ENCODE measurements at regions not wholly inside any gene's neighbourhood (a gene's known extent, or its start where the extent isn't known, plus 50 kb on each side); places are given as distances from the start of the nearest gene placed in this dataset.
"Not testable (repeated sequence)": the region's sequence is repeated elsewhere in the genome, so short reads cannot be mapped to it uniquely, and the experiment has no call there.

- in situ Hi-C loops (cut with HindIII; ENCODE audit: low pct_ligation_motif_present, low pct_unique_long_range_greater_than_20kb, low sequenced_read_pairs): no loop called here
- DNase-seq: peak; percentile 17
These were observed 72.2 kb downstream of the RIN2 start for GRCh38 chr20:19830211-19830785.

- in situ Hi-C loops (cut with HindIII; ENCODE audit: low pct_ligation_motif_present, low pct_unique_long_range_greater_than_20kb, low sequenced_read_pairs): no loop called here
- DNase-seq: no peak
These were observed 74.8 kb downstream of the RIN2 start for GRCh38 chr20:19832875-19833274.

- in situ Hi-C loops (cut with HindIII; ENCODE audit: low pct_ligation_motif_present, low pct_unique_long_range_greater_than_20kb, low sequenced_read_pairs): no loop called here
- DNase-seq: no peak
These were observed 75.3 kb downstream of the RIN2 start for GRCh38 chr20:19833395-19833794.

- DNase-seq: no peak
- in situ Hi-C loops (cut with HindIII; ENCODE audit: low pct_ligation_motif_present, low pct_unique_long_range_greater_than_20kb, low sequenced_read_pairs): no loop called here
These were observed 76.2 kb downstream of the RIN2 start for GRCh38 chr20:19834287-19834686.

- no peak for DNase-seq
- in situ Hi-C loops (cut with HindIII; ENCODE audit: low pct_ligation_motif_present, low pct_unique_long_range_greater_than_20kb, low sequenced_read_pairs): no loop called here
These were observed 76.7 kb downstream of the RIN2 start for GRCh38 chr20:19834783-19835182.

GRCh38 chr20:19835533-19836222 lies 77.6 kb downstream of the RIN2 start:
- DNase-seq: no peak
- in situ Hi-C loops (cut with HindIII; ENCODE audit: low pct_ligation_motif_present, low pct_unique_long_range_greater_than_20kb, low sequenced_read_pairs): no loop called here

- no peak for DNase-seq
These were observed 80.4 kb downstream of the RIN2 start for GRCh38 chr20:19838468-19838867.

GRCh38 chr20:19839053-19839452 lies 81.0 kb downstream of the RIN2 start:
- no peak for DNase-seq

More at GRCh38 chr20:19838468-19838867, 80.4 kb downstream of the RIN2 start:
- in situ Hi-C loops (cut with HindIII; ENCODE audit: low pct_ligation_motif_present, low pct_unique_long_range_greater_than_20kb, low sequenced_read_pairs): no loop called here

GRCh38 chr20:19840111-19840710 lies 82.2 kb downstream of the RIN2 start:
- no peak for DNase-seq
- in situ Hi-C loops (cut with HindIII; ENCODE audit: low pct_ligation_motif_present, low pct_unique_long_range_greater_than_20kb, low sequenced_read_pairs): no loop called here

More at GRCh38 chr20:19839053-19839452, 81.0 kb downstream of the RIN2 start:
- in situ Hi-C loops (cut with HindIII; ENCODE audit: low pct_ligation_motif_present, low pct_unique_long_range_greater_than_20kb, low sequenced_read_pairs): no loop called here

GRCh38 chr20:19841740-19842139 lies 83.7 kb downstream of the RIN2 start:
- in situ Hi-C loops (cut with HindIII; ENCODE audit: low pct_ligation_motif_present, low pct_unique_long_range_greater_than_20kb, low sequenced_read_pairs): no loop called here
- no peak for DNase-seq

GRCh38 chr20:19844850-19845249 lies 86.8 kb downstream of the RIN2 start:
- in situ Hi-C loops (cut with HindIII; ENCODE audit: low pct_ligation_motif_present, low pct_unique_long_range_greater_than_20kb, low sequenced_read_pairs); DNase-seq: not testable (repeated sequence)

GRCh38 chr20:19847383-19847782 lies 89.3 kb downstream of the RIN2 start:
- in situ Hi-C loops (cut with HindIII; ENCODE audit: low pct_ligation_motif_present, low pct_unique_long_range_greater_than_20kb, low sequenced_read_pairs): no loop called here
- no peak for DNase-seq

GRCh38 chr20:19849341-19850197 lies 91.5 kb downstream of the RIN2 start:
- in situ Hi-C loops (cut with HindIII; ENCODE audit: low pct_ligation_motif_present, low pct_unique_long_range_greater_than_20kb, low sequenced_read_pairs): no loop called here
- no peak for DNase-seq

- DNase-seq: no peak
- in situ Hi-C loops (cut with HindIII; ENCODE audit: low pct_ligation_motif_present, low pct_unique_long_range_greater_than_20kb, low sequenced_read_pairs): no loop called here
These were observed 92.1 kb downstream of the RIN2 start for GRCh38 chr20:19850198-19850533.

GRCh38 chr20:19851861-19852260 lies 93.8 kb downstream of the RIN2 start:
- DNase-seq: no peak
- in situ Hi-C loops (cut with HindIII; ENCODE audit: low pct_ligation_motif_present, low pct_unique_long_range_greater_than_20kb, low sequenced_read_pairs): no loop called here

GRCh38 chr20:19855416-19855815 lies 97.4 kb downstream of the RIN2 start:
- DNase-seq: no peak
- in situ Hi-C loops (cut with HindIII; ENCODE audit: low pct_ligation_motif_present, low pct_unique_long_range_greater_than_20kb, low sequenced_read_pairs): no loop called here

- DNase-seq: no peak
- in situ Hi-C loops (cut with HindIII; ENCODE audit: low pct_ligation_motif_present, low pct_unique_long_range_greater_than_20kb, low sequenced_read_pairs): no loop called here
These were observed 100.7 kb downstream of the RIN2 start for GRCh38 chr20:19858466-19859371.

GRCh38 chr20:19859444-19859843 lies 101.4 kb downstream of the RIN2 start:
- in situ Hi-C loops (cut with HindIII; ENCODE audit: low pct_ligation_motif_present, low pct_unique_long_range_greater_than_20kb, low sequenced_read_pairs): no loop called here

More at GRCh38 chr20:19859444-19859843, 101.4 kb downstream of the RIN2 start:
- no peak for DNase-seq

Measured in ACHN (cell line).